Caco-2 (cell line): ENCODE measurements at regions not wholly inside any gene's neighbourhood (a gene's known extent, or its start where the extent isn't known, plus 50 kb on each side); places are given as distances from the start of the nearest gene placed in this dataset.
"Not testable (repeated sequence)": the region's sequence is repeated elsewhere in the genome, so short reads cannot be mapped to it uniquely, and the experiment has no call there.

ENCODE experiments used
- BruUV-seq: library from RNA; stranded (reverse); fragments of 400-500 nt; replicated peaks from 2 replicates; lab custom pipeline; 2021; lab: Mats Ljungman, UMichigan
- CTCF ChIA-PET: fragments of 300-600 bp; sonication (Branson Sonifier 250); formaldehyde crosslinking; loops from one replicate; lab custom pipeline; 2022; ENCODE audit warnings: antibody characterized with exemption; lab: Charles Lee
- POLR2A ChIA-PET: fragments of 300-600 bp; sonication (Branson Sonifier 250); formaldehyde crosslinking; loops from one replicate; lab custom pipeline; 2022; ENCODE audit warnings: antibody characterized with exemption; lab: Charles Lee
- DNase-seq, 2 experiments: peaks; one replicate each; pipeline versions ENCODE4 v3.0.0 to v3.0.0-alpha.2; 2020 to 2022
- H3K27me3 ChIP-seq: replicated peaks from 2 replicates; pipeline ENCODE4 v1.6.0; 2011; ENCODE audit warnings: low read length; ENCODE audit not compliant: control insufficient read depth, insufficient read depth
- H3K36me3 ChIP-seq: 2 replicates; pipeline ENCODE4 v1.5.1; 2011; ENCODE audit warnings: low read length; ENCODE audit not compliant: control insufficient read depth, insufficient read depth
- H3K4me1 ChIP-seq: fragments of 250-450 bp; sonication (Bioruptor Pico); 2 replicates; pipeline ENCODE4 v1.5.1; 2020; ENCODE audit warnings: mild to moderate bottlenecking
- H3K4me3 ChIP-seq: 2 replicates; pipeline ENCODE4 v1.5.1; 2011; ENCODE audit warnings: low read depth, mild to moderate bottlenecking, control low read depth, low read length
- H3K9me3 ChIP-seq: fragments of 250-450 bp; sonication (Bioruptor Pico); 2 replicates; pipeline ENCODE4 v1.5.1; 2020; ENCODE audit warnings: mild to moderate bottlenecking, moderate library complexity
- H3K27ac Mint-ChIP-seq: one replicate; pipeline ENCODE4 v1.8.0; 2022; ENCODE audit warnings: mixed read lengths; ENCODE audit not compliant: unreplicated experiment
- H3K27me3 Mint-ChIP-seq: one replicate; pipeline ENCODE4 v1.8.0; 2022; ENCODE audit warnings: mixed read lengths; ENCODE audit not compliant: insufficient read depth, unreplicated experiment
- H3K36me3 Mint-ChIP-seq: one replicate; pipeline ENCODE4 v1.8.0; 2022; ENCODE audit warnings: mild to moderate bottlenecking, mixed read lengths; ENCODE audit not compliant: insufficient read depth, unreplicated experiment
- H3K4me1 Mint-ChIP-seq: one replicate; pipeline ENCODE4 v1.8.0; 2022; ENCODE audit warnings: low read depth, mixed read lengths; ENCODE audit not compliant: unreplicated experiment
- H3K4me3 Mint-ChIP-seq: one replicate; pipeline ENCODE4 v1.8.0; 2022; ENCODE audit warnings: mild to moderate bottlenecking, moderate library complexity, mixed read lengths; ENCODE audit not compliant: unreplicated experiment
- H3K9me3 Mint-ChIP-seq: one replicate; pipeline ENCODE4 v1.8.0; 2022; ENCODE audit warnings: mixed read lengths; ENCODE audit not compliant: unreplicated experiment
- CTCF ChIP-seq, 2 experiments: fragments of 200-600 bp in 1 of 2; IDR thresholded peaks; 1 replicate in 1 of 2; 2 replicates in 1 of 2; pipeline versions ENCODE4 v1.5.1 to v1.8.0; 2011 to 2022; ENCODE audit warnings: antibody characterized with exemption in 1 of 2, control low read depth in 1 of 2, inconsistent platforms in 1 of 2, low read depth in 1 of 2, low read length in 1 of 2, mild to moderate bottlenecking in 1 of 2, moderate library complexity in 1 of 2; ENCODE audit not compliant: insufficient read depth in 1 of 2, severe bottlenecking in 1 of 2, unreplicated experiment in 1 of 2
- intact Hi-C: fragments of 100-400 bp; cut with micrococcal nuclease; formaldehyde crosslinking; loops from one replicate; pipeline ENCODE4 v1.10.0; 2022; ENCODE audit not compliant: unreplicated experiment

GRCh38 chr1:14415396-14415795 is 183.1 kb upstream of the KAZN start:
- intact Hi-C loops, result no loop called here
- peak in 1 of 2 experiments; percentile 3 for DNase-seq
- Histone ChIP-seq H3K4me1 (no peaks in the 10 kb centered on the region), H3K36me3 (no peaks in the 10 kb centered on the region), H3K4me3 (no peak overlapping the region), H3K9me3 (no peaks in the 10 kb centered on the region), H3K27me3 (no peaks in the 10 kb centered on the region)
- ChIA-PET POLR2A (no interaction called here), CTCF (no interaction called here)
- Mint-ChIP-seq H3K27ac (no peak overlapping the region), H3K9me3 (no peaks in the 10 kb centered on the region), H3K36me3 (no peaks in the 10 kb centered on the region), H3K27me3 (peaks cover 4% of the 10 kb centered on the region), H3K4me1 (no peaks in the 10 kb centered on the region), H3K4me3 (no peak overlapping the region)
- TF ChIP-seq CTCF (IDR thresholded peaks at IDR 0.05; ENCODE audit: insufficient read depth in 1 of 2, low read depth in 1 of 2, low read length in 1 of 2, severe bottlenecking in 1 of 2, unreplicated experiment in 1 of 2), result no peak
- BruUV-seq, result no TSS peak

DNA sequence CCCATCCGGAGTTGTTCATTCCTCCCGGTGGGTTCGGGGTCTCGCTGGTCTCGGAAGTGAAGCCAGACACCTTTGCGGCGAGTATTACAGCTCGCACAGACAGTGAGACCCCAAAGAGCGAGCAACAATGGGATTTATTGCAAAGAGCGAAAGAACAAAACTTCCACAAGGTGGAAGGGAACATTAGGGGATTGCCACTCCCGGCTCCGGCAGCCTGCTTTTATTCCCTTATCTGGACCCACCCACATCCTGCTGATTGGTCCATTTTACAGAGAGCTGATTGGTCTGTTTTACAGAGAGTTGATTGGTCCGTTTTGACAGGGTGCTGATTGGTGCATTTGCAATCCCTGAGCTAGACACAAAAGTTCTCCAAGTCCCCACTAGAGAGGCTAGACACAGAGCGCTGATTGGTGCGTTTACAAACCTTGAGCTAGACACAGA is 178.7 kb upstream of the KAZN start:
- H3K4me3 ChIP-seq, H3K4me1 ChIP-seq, H3K27ac Mint-ChIP-seq, BruUV-seq, H3K9me3 Mint-ChIP-seq, DNase-seq, H3K36me3 ChIP-seq, H3K27me3 Mint-ChIP-seq, H3K4me1 Mint-ChIP-seq, H3K4me3 Mint-ChIP-seq, H3K36me3 Mint-ChIP-seq, H3K27me3 ChIP-seq, CTCF ChIA-PET, H3K9me3 ChIP-seq, intact Hi-C loops, POLR2A ChIA-PET: not testable (repeated sequence)

DNA sequence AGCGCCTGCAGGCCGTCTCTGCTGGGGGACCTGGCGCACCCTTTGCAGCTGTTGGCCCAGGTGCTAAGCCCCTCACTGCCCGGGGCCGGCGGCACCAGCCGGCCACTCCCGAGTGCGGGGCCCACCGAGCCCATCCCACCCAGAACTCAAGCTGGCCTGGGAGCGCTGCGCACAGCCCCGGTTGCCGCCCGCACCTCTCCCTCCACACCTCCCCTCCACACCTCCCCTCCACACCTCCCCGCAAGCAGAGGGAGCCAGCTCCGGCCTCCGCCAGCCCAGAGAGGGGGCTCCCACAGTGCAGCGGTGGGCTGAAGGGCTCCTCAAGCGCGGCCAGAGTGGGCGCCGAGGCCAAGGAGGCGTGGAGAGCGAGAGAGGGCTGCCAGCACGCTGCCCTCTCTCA is 177.8 kb upstream of the KAZN start:
- H3K9me3 ChIP-seq, result no peaks in the 10 kb centered on the region
- Mint-ChIP-seq H3K4me1 (no peaks in the 10 kb centered on the region), H3K36me3 (no peaks in the 10 kb centered on the region), H3K27ac (no peak overlapping the region), H3K4me3 (no peak overlapping the region), H3K27me3 (no peaks in the 10 kb centered on the region), H3K9me3 (no peaks in the 10 kb centered on the region)
- POLR2A ChIA-PET, result no interaction called here
- intact Hi-C loops, result no loop called here
- no peaks in the 10 kb centered on the region for H3K27me3 ChIP-seq
- H3K36me3 ChIP-seq, result no peaks in the 10 kb centered on the region
- CTCF ChIA-PET, result no interaction called here
- DNase-seq, result no peak
- no peak for TF ChIP-seq CTCF (IDR thresholded peaks at IDR 0.05; ENCODE audit: insufficient read depth in 1 of 2, low read depth in 1 of 2, low read length in 1 of 2, severe bottlenecking in 1 of 2, unreplicated experiment in 1 of 2)
- BruUV-seq, result no TSS peak
- no peak overlapping the region for H3K4me3 ChIP-seq
- H3K4me1 ChIP-seq, result no peaks in the 10 kb centered on the region
